Neural cell (in vitro differentiated cells): ENCODE measurements at regions not wholly inside any gene's neighbourhood (a gene's known extent, or its start where the extent isn't known, plus 50 kb on each side); places are given as distances from the start of the nearest gene placed in this dataset.

Source experiments
- H2AFZ ChIP-seq: fragments of 200-600, 300-800 bp; sonication (generic), shearing (Covaris generic); 2 replicates; pipeline ENCODE4 v1.6.0; 2014; ENCODE audit warnings: low read depth, mild to moderate bottlenecking, antibody characterized with exemption, low read length, moderate library complexity
- H3F3A ChIP-seq: fragments of 200-600 bp; shearing (Covaris generic); 2 replicates; pipeline ENCODE4 v1.6.1; 2016; ENCODE audit warnings: mild to moderate bottlenecking, moderate library complexity, mixed read lengths, antibody characterized with exemption, low read length; ENCODE audit not compliant: insufficient read depth, poor library complexity, severe bottlenecking
- H3K27ac ChIP-seq: fragments of 200-600, 300-800 bp; sonication (generic), shearing (Covaris generic); 2 replicates; pipeline ENCODE4 v1.5.1; 2014; ENCODE audit warnings: mild to moderate bottlenecking, low read length, moderate library complexity
- H3K27me3 ChIP-seq: fragments of 300-800, 200-600 bp; sonication (generic), shearing (Covaris generic); 2 replicates; pipeline ENCODE4 v1.6.0; 2014; ENCODE audit warnings: mild to moderate bottlenecking, low read depth, low read length, moderate library complexity; ENCODE audit not compliant: insufficient read depth
- H3K36me3 ChIP-seq: fragments of 300-800, 200-600 bp; sonication (generic), shearing (Covaris generic); 2 replicates; pipeline ENCODE4 v1.5.1; 2014; ENCODE audit warnings: mild to moderate bottlenecking, antibody characterized with exemption, low read length, moderate library complexity; ENCODE audit not compliant: insufficient read depth
- H3K4me2 ChIP-seq: fragments of 300-800, 200-600 bp; sonication (generic), shearing (Covaris generic); 2 replicates; pipeline ENCODE4 v1.6.0; 2014; ENCODE audit warnings: mild to moderate bottlenecking, low read length
- H3K4me3 ChIP-seq: fragments of 300-800, 200-600 bp; sonication (generic), shearing (Covaris generic); 2 replicates; pipeline ENCODE4 v1.5.1; 2014; ENCODE audit warnings: mild to moderate bottlenecking, low read length, moderate library complexity
- H3K79me2 ChIP-seq: fragments of 200-600 bp; shearing (Covaris generic); replicated peaks from 2 replicates; pipeline ENCODE4 v1.6.0; 2014; ENCODE audit warnings: mild to moderate bottlenecking, low read length, moderate library complexity; ENCODE audit not compliant: insufficient read depth
- H3K9ac ChIP-seq: fragments of 300-800, 200-600 bp; sonication (generic), shearing (Covaris generic); 2 replicates; pipeline ENCODE4 v1.6.1; 2016; ENCODE audit warnings: mild to moderate bottlenecking, low read length, mixed read lengths
- H3K9me2 ChIP-seq: fragments of 200-600 bp; shearing (Covaris generic); 2 replicates; pipeline ENCODE4 v1.6.1; 2016; ENCODE audit warnings: mild to moderate bottlenecking, low read length, mixed read lengths; ENCODE audit not compliant: insufficient read depth
- H3K9me3 ChIP-seq: fragments of 200-600, 300-800 bp; sonication (generic), shearing (Covaris generic); 2 replicates; pipeline ENCODE4 v1.6.1; 2016; ENCODE audit warnings: mild to moderate bottlenecking, mixed run types, low read length, moderate library complexity, mixed read lengths
- H4K20me1 ChIP-seq: fragments of 200-600 bp; shearing (Covaris generic); 2 replicates; pipeline ENCODE4 v1.6.1; 2016; ENCODE audit warnings: mild to moderate bottlenecking, mixed run types; ENCODE audit not compliant: insufficient read depth
- CTCF ChIP-seq: fragments of 450-650 bp; IDR thresholded peaks from 2 replicates; pipeline ENCODE4 v1.5.1; 2014; ENCODE audit warnings: antibody characterized with exemption, mild to moderate bottlenecking, moderate library complexity; ENCODE audit not compliant: poor library complexity, severe bottlenecking
- EP300 ChIP-seq: fragments of 450-650 bp; conservative IDR thresholded peaks from 2 replicates; pipeline ENCODE4 v1.6.1; 2014; ENCODE audit warnings: antibody characterized with exemption, mild to moderate bottlenecking, moderate library complexity; ENCODE audit not compliant: poor library complexity, severe bottlenecking
- EZH2 ChIP-seq: fragments of 200-600, 300-800 bp; shearing (Covaris generic), sonication (generic); IDR thresholded peaks from 2 replicates; pipeline ENCODE4 v1.6.1; 2014; ENCODE audit warnings: antibody characterized with exemption, low read length, borderline replicate concordance, mild to moderate bottlenecking; ENCODE audit not compliant: insufficient read depth, poor library complexity, severe bottlenecking
- MXI1 ChIP-seq: fragments of 450-650 bp; conservative IDR thresholded peaks from 2 replicates; pipeline ENCODE4 v1.6.1; 2014; ENCODE audit warnings: antibody characterized with exemption, mild to moderate bottlenecking; ENCODE audit not compliant: poor library complexity, severe bottlenecking
- POLR2AphosphoS5 ChIP-seq: IDR thresholded peaks from 2 replicates; pipeline ENCODE4 v1.6.1; 2012
- RAD21 ChIP-seq: fragments of 450-650 bp; conservative IDR thresholded peaks from 2 replicates; pipeline ENCODE4 v1.6.1; 2014; ENCODE audit warnings: antibody characterized with exemption, mild to moderate bottlenecking, moderate library complexity
- REST ChIP-seq: IDR thresholded peaks from 2 replicates; pipeline ENCODE4 v1.6.1; 2012; ENCODE audit warnings: borderline replicate concordance
- SMC3 ChIP-seq: fragments of 450-650 bp; conservative IDR thresholded peaks from 2 replicates; pipeline ENCODE4 v1.6.1; 2014; ENCODE audit warnings: antibody characterized with exemption, mild to moderate bottlenecking, moderate library complexity; ENCODE audit not compliant: poor library complexity
- TAF1 ChIP-seq: IDR thresholded peaks from 2 replicates; pipeline ENCODE4 v1.6.1; 2012; ENCODE audit warnings: low read depth

- Histone ChIP-seq H3K27me3 (no peaks in the 10 kb centered on the region), H3K9me3 (no peaks in the 10 kb centered on the region), H4K20me1 (no peaks in the 10 kb centered on the region), H3K79me2 (no peaks in the 10 kb centered on the region), H3K36me3 (no peaks in the 10 kb centered on the region), H3K4me3 (no peak overlapping the region), H3K9me2 (no peaks in the 10 kb centered on the region), H2AFZ (no peak overlapping the region), H3K4me2 (no peak overlapping the region), H3K27ac (no peak overlapping the region), H3K9ac (no peak overlapping the region), H3F3A (no peaks in the 10 kb centered on the region)
- no peak for TF ChIP-seq SMC3
- no peak for TF ChIP-seq POLR2AphosphoS5
- TF ChIP-seq EZH2, result no peak
These were observed 2332.1 kb downstream of the PCDH7 start for GRCh38 chr4:33052241-33052640.

GRCh38 chr4:33054161-33054560 is 2334.0 kb downstream of the PCDH7 start:
- TF ChIP-seq EP300, result no peak
- no peak for TF ChIP-seq EZH2
- TF ChIP-seq RAD21, result no peak
- TF ChIP-seq MXI1, result no peak
- TF ChIP-seq SMC3, result no peak
- no peak for TF ChIP-seq TAF1
- TF ChIP-seq CTCF, result no peak
- TF ChIP-seq REST, result no peak
- no peak for TF ChIP-seq POLR2AphosphoS5
- H3K79me2 ChIP-seq, result no peaks in the 10 kb centered on the region

GRCh38 chr4:33054656-33055196 is 2334.6 kb downstream of the PCDH7 start:
- Histone ChIP-seq H3K27ac (no peak overlapping the region), H3K9ac (no peak overlapping the region), H3K79me2 (no peaks in the 10 kb centered on the region), H4K20me1 (no peaks in the 10 kb centered on the region), H3K4me3 (no peak overlapping the region), H3F3A (no peaks in the 10 kb centered on the region), H3K27me3 (no peaks in the 10 kb centered on the region), H3K9me2 (no peaks in the 10 kb centered on the region), H3K9me3 (no peaks in the 10 kb centered on the region), H2AFZ (no peak overlapping the region), H3K36me3 (no peaks in the 10 kb centered on the region), H3K4me2 (no peak overlapping the region)
- TF ChIP-seq EP300 (no peak), RAD21 (no peak), MXI1 (no peak), SMC3 (no peak), POLR2AphosphoS5 (no peak), CTCF (no peak), EZH2 (no peak), REST (no peak), TAF1 (no peak)

More at GRCh38 chr4:33054161-33054560, 2334.0 kb downstream of the PCDH7 start:
- Histone ChIP-seq H3K9ac (no peak overlapping the region), H3K4me3 (no peak overlapping the region), H3K27ac (no peak overlapping the region), H3K9me3 (no peaks in the 10 kb centered on the region), H3K4me2 (no peak overlapping the region), H3K36me3 (no peaks in the 10 kb centered on the region), H3K27me3 (no peaks in the 10 kb centered on the region), H3K9me2 (no peaks in the 10 kb centered on the region), H2AFZ (no peak overlapping the region), H4K20me1 (no peaks in the 10 kb centered on the region), H3F3A (no peaks in the 10 kb centered on the region)
